ENCODE measurements at regions not wholly inside any gene's neighbourhood (a gene's known extent, or its start where the extent isn't known, plus 50 kb on each side); places are given as distances from the start of the nearest gene placed in this dataset.

GRCh38 chr3:27657404-27657803 lies 64.7 kb downstream of the EOMES start:
- DNase-seq (ENCODE audit: low spot score): no peak
- H2BK15ac ChIP-seq (ENCODE audit: low read length): no peak overlapping the region
- H2AFZ ChIP-seq (ENCODE audit: low read length): no peak overlapping the region
- H2BK120ac ChIP-seq (ENCODE audit: low read depth, low read length): no peak overlapping the region
- no peak overlapping the region for H2BK5ac ChIP-seq (ENCODE audit: low read length)
- no peak overlapping the region for H3K23ac ChIP-seq (ENCODE audit: low read depth, low read length, poor library complexity)
- no peak overlapping the region for H3K4me2 ChIP-seq (ENCODE audit: insufficient read depth, low read length, poor library complexity, severe bottlenecking)
- WGBS, 2 donors (ENCODE audit: extremely low coverage in 2 of 2, insufficient read length in 2 of 2, insufficient replicate concordance in 1 of 2): no CpG with 5 or more reads among the region's 4 CpGs
- no peak overlapping the region for H2AK5ac ChIP-seq (ENCODE audit: low read depth, low read length)
- H3K79me1 ChIP-seq (ENCODE audit: low read depth, low read length): no peaks in the 10 kb centered on the region
- no peak overlapping the region for H4K8ac ChIP-seq (ENCODE audit: low read depth, low read length)
- H3K9me3 ChIP-seq (replicated peaks in 1 of 2; ENCODE audit: control insufficient read depth in 2 of 2, insufficient read depth in 1 of 2, low read depth in 1 of 2, low read length in 2 of 2): no peaks in the 10 kb centered on the region
- no peak overlapping the region for H3K4ac ChIP-seq (ENCODE audit: low read length)
- H3K4me3 ChIP-seq (ENCODE audit: low read length in 2 of 2): no peak overlapping the region
- no peak overlapping the region for H3K27ac ChIP-seq (replicated peaks; ENCODE audit: low read length)
- no peak overlapping the region for H3K14ac ChIP-seq (ENCODE audit: low read length)
- H2BK12ac ChIP-seq (ENCODE audit: low read length): no peak overlapping the region
- H3K4me1 ChIP-seq (ENCODE audit: control insufficient read depth in 2 of 2, insufficient read depth in 1 of 2, low read depth in 1 of 2, low read length in 2 of 2): no peaks in the 10 kb centered on the region
- H3K18ac ChIP-seq (ENCODE audit: low read length): no peak overlapping the region
- no peak overlapping the region for H3K9ac ChIP-seq (ENCODE audit: low read depth, low read length, poor library complexity)
- no peaks in the 10 kb centered on the region for H3K27me3 ChIP-seq (ENCODE audit: control insufficient read depth in 3 of 3, insufficient read depth in 3 of 3, low read depth in 1 of 3, low read length in 3 of 3)
- no peaks in the 10 kb centered on the region for H3K36me3 ChIP-seq (replicated peaks in 1 of 2; ENCODE audit: control insufficient read depth in 2 of 2, insufficient read depth in 2 of 2, low read length in 2 of 2)
- no peak overlapping the region for H4K91ac ChIP-seq (ENCODE audit: low read depth, low read length, poor library complexity)

GRCh38 chr3:27656790-27657189 lies 65.3 kb downstream of the EOMES start:
- no peak overlapping the region for H2BK12ac ChIP-seq (ENCODE audit: low read length)
- H3K27ac ChIP-seq (replicated peaks; ENCODE audit: low read length): no peak overlapping the region
- no peak overlapping the region for H3K14ac ChIP-seq (ENCODE audit: low read length)
- H3K36me3 ChIP-seq (replicated peaks in 1 of 2; ENCODE audit: control insufficient read depth in 2 of 2, insufficient read depth in 2 of 2, low read length in 2 of 2): no peaks in the 10 kb centered on the region
- no peak overlapping the region for H2AK5ac ChIP-seq (ENCODE audit: low read depth, low read length)
- H4K91ac ChIP-seq (ENCODE audit: low read depth, low read length, poor library complexity): no peak overlapping the region
- no peak overlapping the region for H4K8ac ChIP-seq (ENCODE audit: low read depth, low read length)
- WGBS, 2 donors (ENCODE audit: extremely low coverage in 2 of 2, insufficient read length in 2 of 2, insufficient replicate concordance in 1 of 2): no CpG with 5 or more reads among the region's 1 CpG
- H3K79me1 ChIP-seq (ENCODE audit: low read depth, low read length): no peaks in the 10 kb centered on the region
- H3K4me3 ChIP-seq (ENCODE audit: low read length in 2 of 2): no peak overlapping the region
- H3K18ac ChIP-seq (ENCODE audit: low read length): no peak overlapping the region
- no peak overlapping the region for H3K9ac ChIP-seq (ENCODE audit: low read depth, low read length, poor library complexity)
- H2BK5ac ChIP-seq (ENCODE audit: low read length): no peak overlapping the region
- no peak overlapping the region for H2AFZ ChIP-seq (ENCODE audit: low read length)
- no peaks in the 10 kb centered on the region for H3K9me3 ChIP-seq (replicated peaks in 1 of 2; ENCODE audit: control insufficient read depth in 2 of 2, insufficient read depth in 1 of 2, low read depth in 1 of 2, low read length in 2 of 2)
- H3K27me3 ChIP-seq (ENCODE audit: control insufficient read depth in 3 of 3, insufficient read depth in 3 of 3, low read depth in 1 of 3, low read length in 3 of 3): no peaks in the 10 kb centered on the region
- H2BK15ac ChIP-seq (ENCODE audit: low read length): no peak overlapping the region
- no peak overlapping the region for H2BK120ac ChIP-seq (ENCODE audit: low read depth, low read length)
- no peak overlapping the region for H3K4me2 ChIP-seq (ENCODE audit: insufficient read depth, low read length, poor library complexity, severe bottlenecking)
- no peak for DNase-seq (ENCODE audit: low spot score)
- H3K4ac ChIP-seq (ENCODE audit: low read length): no peak overlapping the region
- no peak overlapping the region for H3K23ac ChIP-seq (ENCODE audit: low read depth, low read length, poor library complexity)
- H3K4me1 ChIP-seq (ENCODE audit: control insufficient read depth in 2 of 2, insufficient read depth in 1 of 2, low read depth in 1 of 2, low read length in 2 of 2): no peaks in the 10 kb centered on the region

GRCh38 chr3:27655547-27655946 lies 66.6 kb downstream of the EOMES start:
- no CpG with 5 or more reads among the region's 5 CpGs for WGBS, 2 donors (ENCODE audit: extremely low coverage in 2 of 2, insufficient read length in 2 of 2, insufficient replicate concordance in 1 of 2)
- Histone ChIP-seq H2BK120ac (ENCODE audit: low read depth, low read length) (no peak overlapping the region), H2BK5ac (ENCODE audit: low read length) (no peak overlapping the region), H3K79me1 (ENCODE audit: low read depth, low read length) (no peaks in the 10 kb centered on the region), H2AFZ (ENCODE audit: low read length) (no peak overlapping the region), H3K4ac (ENCODE audit: low read length) (no peak overlapping the region), H3K27ac (replicated peaks; ENCODE audit: low read length) (no peak overlapping the region), H3K14ac (ENCODE audit: low read length) (no peak overlapping the region), H3K4me1 (ENCODE audit: control insufficient read depth in 2 of 2, insufficient read depth in 1 of 2, low read depth in 1 of 2, low read length in 2 of 2) (no peaks in the 10 kb centered on the region), H3K27me3 (ENCODE audit: control insufficient read depth in 3 of 3, insufficient read depth in 3 of 3, low read depth in 1 of 3, low read length in 3 of 3) (no peaks in the 10 kb centered on the region), H2BK15ac (ENCODE audit: low read length) (no peak overlapping the region), H3K4me3 (ENCODE audit: low read length in 2 of 2) (no peak overlapping the region), H3K18ac (ENCODE audit: low read length) (no peak overlapping the region), H4K8ac (ENCODE audit: low read depth, low read length) (no peak overlapping the region), H3K9ac (ENCODE audit: low read depth, low read length, poor library complexity) (no peak overlapping the region), H2AK5ac (ENCODE audit: low read depth, low read length) (no peak overlapping the region), H3K36me3 (replicated peaks in 1 of 2; ENCODE audit: control insufficient read depth in 2 of 2, insufficient read depth in 2 of 2, low read length in 2 of 2) (no peaks in the 10 kb centered on the region), H2BK12ac (ENCODE audit: low read length) (no peak overlapping the region), H3K9me3 (replicated peaks in 1 of 2; ENCODE audit: control insufficient read depth in 2 of 2, insufficient read depth in 1 of 2, low read depth in 1 of 2, low read length in 2 of 2) (no peaks in the 10 kb centered on the region), H3K4me2 (ENCODE audit: insufficient read depth, low read length, poor library complexity, severe bottlenecking) (no peak overlapping the region), H3K23ac (ENCODE audit: low read depth, low read length, poor library complexity) (no peak overlapping the region), H4K91ac (ENCODE audit: low read depth, low read length, poor library complexity) (no peak overlapping the region)
- DNase-seq (ENCODE audit: low spot score): no peak

- DNase-seq (ENCODE audit: low spot score): no peak
- Histone ChIP-seq H3K27me3 (ENCODE audit: control insufficient read depth in 3 of 3, insufficient read depth in 3 of 3, low read depth in 1 of 3, low read length in 3 of 3) (no peaks in the 10 kb centered on the region), H3K4ac (ENCODE audit: low read length) (no peak overlapping the region), H3K18ac (ENCODE audit: low read length) (no peak overlapping the region), H4K91ac (ENCODE audit: low read depth, low read length, poor library complexity) (no peak overlapping the region), H3K79me1 (ENCODE audit: low read depth, low read length) (no peaks in the 10 kb centered on the region), H3K4me1 (ENCODE audit: control insufficient read depth in 2 of 2, insufficient read depth in 1 of 2, low read depth in 1 of 2, low read length in 2 of 2) (no peaks in the 10 kb centered on the region), H3K4me2 (ENCODE audit: insufficient read depth, low read length, poor library complexity, severe bottlenecking) (no peak overlapping the region), H2AFZ (ENCODE audit: low read length) (no peak overlapping the region), H4K8ac (ENCODE audit: low read depth, low read length) (no peak overlapping the region), H3K4me3 (ENCODE audit: low read length in 2 of 2) (no peak overlapping the region), H3K9me3 (replicated peaks in 1 of 2; ENCODE audit: control insufficient read depth in 2 of 2, insufficient read depth in 1 of 2, low read depth in 1 of 2, low read length in 2 of 2) (no peaks in the 10 kb centered on the region), H2BK15ac (ENCODE audit: low read length) (no peak overlapping the region), H3K14ac (ENCODE audit: low read length) (no peak overlapping the region), H3K36me3 (replicated peaks in 1 of 2; ENCODE audit: control insufficient read depth in 2 of 2, insufficient read depth in 2 of 2, low read length in 2 of 2) (no peaks in the 10 kb centered on the region), H3K9ac (ENCODE audit: low read depth, low read length, poor library complexity) (no peak overlapping the region), H2BK12ac (ENCODE audit: low read length) (no peak overlapping the region), H3K27ac (replicated peaks; ENCODE audit: low read length) (no peak overlapping the region), H2BK120ac (ENCODE audit: low read depth, low read length) (no peak overlapping the region), H3K23ac (ENCODE audit: low read depth, low read length, poor library complexity) (no peak overlapping the region), H2AK5ac (ENCODE audit: low read depth, low read length) (no peak overlapping the region), H2BK5ac (ENCODE audit: low read length) (no peak overlapping the region)
- no CpG with 5 or more reads among the region's 3 CpGs for WGBS, 2 donors (ENCODE audit: extremely low coverage in 2 of 2, insufficient read length in 2 of 2, insufficient replicate concordance in 1 of 2)
Observed at GRCh38 chr3:27653803-27654558, 68.1 kb downstream of the EOMES start.

All from neuronal stem cell (in vitro differentiated cells).